NCI-H1694 treated with DMSO at 0.1 percent for 48 hours (cell line): ENCODE measurements at regions not wholly inside any gene's neighbourhood (a gene's known extent, or its start where the extent isn't known, plus 50 kb on each side); places are given as distances from the start of the nearest gene placed in this dataset.
"Not testable (repeated sequence)": the region's sequence is repeated elsewhere in the genome, so short reads cannot be mapped to it uniquely, and the experiment has no call there.

Experiments
- DNase-seq: peaks from one replicate; lab custom pipeline; 2025; lab: John Stamatoyannopoulos, UW

GRCh38 chr13:24563087-24563486 lies 50.5 kb upstream of the PARP4 start:
- DNase-seq = no peak

GRCh38 chr13:24563971-24564370 lies 51.4 kb upstream of the PARP4 start:
- DNase-seq = not testable (repeated sequence)

GRCh38 chr13:24564881-24565280 lies 52.3 kb upstream of the PARP4 start:
- DNase-seq = no peak

GRCh38 chr13:24567593-24567992 lies 55.0 kb upstream of the PARP4 start:
- DNase-seq = not testable (repeated sequence)

- no peak for DNase-seq
Measured at GRCh38 chr13:24574847-24575246, 62.3 kb upstream of the PARP4 start.

GRCh38 chr13:24580315-24580714 lies 67.7 kb upstream of the PARP4 start:
- peak; percentile 1 for DNase-seq

- not testable (repeated sequence) for DNase-seq
Measured at GRCh38 chr13:24581578-24581977, 69.0 kb upstream of the PARP4 start.

GRCh38 chr13:24591697-24592096 lies 79.1 kb upstream of the PARP4 start:
- not testable (repeated sequence) for DNase-seq

- not testable (repeated sequence) for DNase-seq
Measured at GRCh38 chr13:24597906-24598670, 82.1 kb upstream of the ATP12A start.

- not testable (repeated sequence) for DNase-seq
Measured at GRCh38 chr13:24599019-24599791, 81.0 kb upstream of the ATP12A start.

- DNase-seq = no peak
Measured at GRCh38 chr13:24605923-24606372, 74.3 kb upstream of the ATP12A start.

- no peak for DNase-seq
Measured at GRCh38 chr13:24606486-24607170, 73.6 kb upstream of the ATP12A start.

- no peak for DNase-seq
Measured at GRCh38 chr13:24610956-24611355, 69.3 kb upstream of the ATP12A start.

GRCh38 chr13:24612726-24613125 lies 67.5 kb upstream of the ATP12A start:
- no peak for DNase-seq

- DNase-seq = no peak
Measured at GRCh38 chr13:24613128-24613527, 67.1 kb upstream of the ATP12A start.

GRCh38 chr13:24613755-24614154 lies 66.5 kb upstream of the ATP12A start:
- DNase-seq = no peak

- DNase-seq = no peak
Measured at GRCh38 chr13:24614306-24615080, 65.7 kb upstream of the ATP12A start.

- no peak for DNase-seq
Measured at GRCh38 chr13:24615114-24615513, 65.1 kb upstream of the ATP12A start.

- DNase-seq = no peak
Measured at GRCh38 chr13:24615911-24616472, 64.2 kb upstream of the ATP12A start.

GRCh38 chr13:24616514-24616913 lies 63.7 kb upstream of the ATP12A start:
- no peak for DNase-seq

- DNase-seq = no peak
Measured at GRCh38 chr13:24617256-24618010, 62.8 kb upstream of the ATP12A start.
